ENCODE measurements at regions not wholly inside any gene's neighbourhood (a gene's known extent, or its start where the extent isn't known, plus 50 kb on each side); places are given as distances from the start of the nearest gene placed in this dataset.

GRCh38 chr10:56298941-56299340, 62.1 kb downstream of the ZWINT start:
- DNase-seq = no peak
- H3K4me1 ChIP-seq = no peaks in the 10 kb centered on the region
- no peak overlapping the region for H3K9ac ChIP-seq (ENCODE audit: low read depth in 2 of 2, low read length in 2 of 2)
- no peaks in the 10 kb centered on the region for H3K36me3 ChIP-seq
- no peaks in the 10 kb centered on the region for H3K9me3 ChIP-seq
- H3K4me3 ChIP-seq = no peak overlapping the region
- H3K27me3 ChIP-seq = no peaks in the 10 kb centered on the region
- intact Hi-C loops (cut with DNase I) = no loop called here
- H3K27ac ChIP-seq = no peak overlapping the region
- TF ChIP-seq CTCF (IDR thresholded peaks at IDR 0.05) = no peak

GRCh38 chr10:56296618-56297017, 64.4 kb downstream of the ZWINT start:
- intact Hi-C loops (cut with DNase I) = no loop called here
- TF ChIP-seq CTCF (IDR thresholded peaks at IDR 0.05) = no peak
- Histone ChIP-seq H3K9me3 (no peaks in the 10 kb centered on the region), H3K27ac (no peak overlapping the region), H3K4me3 (no peak overlapping the region), H3K4me1 (no peaks in the 10 kb centered on the region), H3K9ac (ENCODE audit: low read depth in 2 of 2, low read length in 2 of 2) (no peak overlapping the region), H3K36me3 (no peaks in the 10 kb centered on the region), H3K27me3 (no peaks in the 10 kb centered on the region)
- DNase-seq = no peak

- H3K9me3 ChIP-seq = no peaks in the 10 kb centered on the region
- intact Hi-C loops (cut with DNase I) = no loop called here
- TF ChIP-seq CTCF (IDR thresholded peaks at IDR 0.05) = no peak
- H3K36me3 ChIP-seq = no peaks in the 10 kb centered on the region
- no peak for DNase-seq
- no peak overlapping the region for H3K27ac ChIP-seq
- no peak overlapping the region for H3K9ac ChIP-seq (ENCODE audit: low read depth in 2 of 2, low read length in 2 of 2)
- H3K4me3 ChIP-seq = no peak overlapping the region
- H3K4me1 ChIP-seq = no peaks in the 10 kb centered on the region
- no peaks in the 10 kb centered on the region for H3K27me3 ChIP-seq
Measured at GRCh38 chr10:56288403-56288802, 72.7 kb downstream of the ZWINT start.

DNA sequence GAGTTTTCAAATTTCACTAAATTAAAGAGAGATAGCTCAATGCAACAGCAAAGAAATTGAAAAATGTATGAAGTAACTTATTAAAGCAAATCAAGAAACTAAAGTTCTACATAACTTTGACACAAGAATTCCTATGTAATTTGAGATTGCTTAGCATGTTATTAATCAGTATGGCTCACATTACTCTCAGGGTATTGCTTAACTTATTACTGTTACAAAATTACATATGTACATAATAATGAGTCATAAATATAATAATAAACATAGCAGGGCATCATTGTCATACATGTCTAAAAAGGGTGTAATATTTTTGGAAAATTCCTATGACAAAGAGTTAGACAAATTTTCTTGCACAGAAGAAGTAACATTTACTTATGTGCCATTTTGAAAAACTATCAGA, 75.0 kb downstream of the ZWINT start:
- no peak for TF ChIP-seq CTCF (IDR thresholded peaks at IDR 0.05)
- Histone ChIP-seq H3K4me1 (no peaks in the 10 kb centered on the region), H3K9me3 (no peaks in the 10 kb centered on the region), H3K9ac (ENCODE audit: low read depth in 2 of 2, low read length in 2 of 2) (no peak overlapping the region), H3K36me3 (no peaks in the 10 kb centered on the region), H3K27me3 (no peaks in the 10 kb centered on the region), H3K27ac (no peak overlapping the region), H3K4me3 (no peak overlapping the region)
- DNase-seq = no peak
- intact Hi-C loops (cut with DNase I) = no loop called here

DNA sequence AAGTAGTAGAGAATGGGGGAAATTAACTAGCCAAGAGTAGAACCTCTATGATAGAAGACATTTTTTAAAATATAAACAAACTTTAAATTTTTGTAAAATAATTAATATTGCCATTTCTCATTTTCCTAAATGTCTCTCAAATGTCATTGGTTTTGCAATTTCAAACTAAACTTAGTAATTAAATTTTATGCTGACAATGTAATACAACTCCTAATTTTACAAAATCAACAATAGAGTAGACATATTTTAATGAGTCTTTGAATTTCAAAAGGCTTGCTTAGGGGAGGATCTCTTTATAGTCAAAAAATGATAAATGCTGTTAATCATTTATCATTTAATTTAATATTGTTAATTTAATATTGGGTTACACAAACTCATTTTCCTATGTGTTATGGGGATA, 81.8 kb downstream of the ZWINT start:
- H3K27ac ChIP-seq = no peak overlapping the region
- no peaks in the 10 kb centered on the region for H3K27me3 ChIP-seq
- H3K9ac ChIP-seq (ENCODE audit: low read depth in 2 of 2, low read length in 2 of 2) = no peak overlapping the region
- intact Hi-C loops (cut with DNase I) = no loop called here
- no peak for TF ChIP-seq CTCF (IDR thresholded peaks at IDR 0.05)
- H3K4me1 ChIP-seq = no peaks in the 10 kb centered on the region
- H3K9me3 ChIP-seq = no peaks in the 10 kb centered on the region
- no peaks in the 10 kb centered on the region for H3K36me3 ChIP-seq
- H3K4me3 ChIP-seq = no peak overlapping the region
- no peak for DNase-seq

DNA sequence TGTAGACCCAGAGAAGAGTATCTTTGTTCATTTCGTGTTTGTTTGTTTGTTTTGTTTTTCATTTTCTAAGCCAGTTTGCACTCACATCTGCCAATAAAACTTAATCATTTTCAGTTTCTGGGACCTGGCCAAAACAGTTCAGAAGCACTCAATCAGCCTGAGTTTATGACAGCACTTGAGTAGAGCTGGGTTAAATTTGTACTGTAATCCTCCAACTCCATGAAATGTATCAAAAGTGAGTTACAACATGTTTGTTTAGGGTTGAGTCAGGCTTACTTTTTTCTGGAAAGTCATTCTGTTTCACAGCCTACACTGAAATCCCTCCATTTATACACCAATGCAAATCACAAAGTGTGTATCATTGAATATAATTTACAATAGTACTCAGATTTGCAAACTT, 91.9 kb downstream of the ZWINT start:
- Histone ChIP-seq H3K36me3 (no peaks in the 10 kb centered on the region), H3K9me3 (no peaks in the 10 kb centered on the region), H3K27ac (no peak overlapping the region), H3K9ac (ENCODE audit: low read depth in 2 of 2, low read length in 2 of 2) (no peak overlapping the region), H3K27me3 (no peaks in the 10 kb centered on the region), H3K4me3 (no peak overlapping the region), H3K4me1 (no peaks in the 10 kb centered on the region)
- TF ChIP-seq CTCF (IDR thresholded peaks at IDR 0.05) = no peak
- intact Hi-C loops (cut with DNase I) = no loop called here
- no peak for DNase-seq
